GM18873 (cell line): ENCODE measurements at regions not wholly inside any gene's neighbourhood (a gene's known extent, or its start where the extent isn't known, plus 50 kb on each side); places are given as distances from the start of the nearest gene placed in this dataset.
A peak's percentile ranks its signal among the peaks of the same experiment; 100 is the strongest.
"Not testable (repeated sequence)": the region's sequence is repeated elsewhere in the genome, so short reads cannot be mapped to it uniquely, and the experiment has no call there.

ENCODE experiments used
- ATAC-seq: cut with Tn5 transposase; IDR thresholded peaks from one replicate; pipeline ENCODE4 v1.9.1; 2021; ENCODE audit warnings: mild to moderate bottlenecking, moderate library complexity, moderate number of reproducible peaks; ENCODE audit not compliant: unreplicated experiment, low FRiP score

GRCh38 chr7:130957137-130957513, 223.1 kb upstream of the KLF14 start:
- ATAC-seq: no peak

- not testable (repeated sequence) for ATAC-seq
Measured at GRCh38 chr7:130957722-130958435, 223.9 kb upstream of the KLF14 start.

GRCh38 chr7:130958846-130959245, 224.8 kb upstream of the KLF14 start:
- ATAC-seq: no peak

GRCh38 chr7:130959743-130960207, 225.8 kb upstream of the KLF14 start:
- ATAC-seq: no peak

GRCh38 chr7:130960208-130960988, 226.4 kb upstream of the KLF14 start:
- no peak for ATAC-seq

- ATAC-seq: peak; percentile 67
Measured at GRCh38 chr7:130961128-130961601, 227.2 kb upstream of the KLF14 start.

- ATAC-seq: no peak
Measured at GRCh38 chr7:130962109-130962508, 228.1 kb upstream of the KLF14 start.

GRCh38 chr7:130963339-130963738, 229.3 kb upstream of the KLF14 start:
- ATAC-seq: no peak

- ATAC-seq: no peak
Measured at GRCh38 chr7:130965515-130965914, 231.5 kb upstream of the KLF14 start.

GRCh38 chr7:130966246-130967009, 232.4 kb upstream of the KLF14 start:
- ATAC-seq: no peak

- ATAC-seq: no peak
Measured at GRCh38 chr7:130970196-130970595, 236.2 kb upstream of the KLF14 start.

GRCh38 chr7:130970696-130971095, 236.7 kb upstream of the KLF14 start:
- no peak for ATAC-seq

GRCh38 chr7:130971297-130971696, 237.3 kb upstream of the KLF14 start:
- no peak for ATAC-seq

GRCh38 chr7:130972201-130972600, 238.2 kb upstream of the KLF14 start:
- ATAC-seq: no peak

- ATAC-seq: no peak
Measured at GRCh38 chr7:130973637-130974036, 239.6 kb upstream of the KLF14 start.

- no peak for ATAC-seq
Measured at GRCh38 chr7:130974169-130974568, 240.2 kb upstream of the KLF14 start.

GRCh38 chr7:130974794-130975193, 240.8 kb upstream of the KLF14 start:
- ATAC-seq: no peak

- ATAC-seq: no peak
Measured at GRCh38 chr7:130975731-130976130, 241.7 kb upstream of the KLF14 start.

- ATAC-seq: no peak
Measured at GRCh38 chr7:130982160-130982638, 248.2 kb upstream of the KLF14 start.

GRCh38 chr7:130982651-130983050, 248.6 kb upstream of the KLF14 start:
- ATAC-seq: no peak

GRCh38 chr7:130985361-130985760, 251.4 kb upstream of the KLF14 start:
- ATAC-seq: no peak
